Karpas-422 (cell line): ENCODE measurements at regions not wholly inside any gene's neighbourhood (a gene's known extent, or its start where the extent isn't known, plus 50 kb on each side); places are given as distances from the start of the nearest gene placed in this dataset.
"Not testable (repeated sequence)": the region's sequence is repeated elsewhere in the genome, so short reads cannot be mapped to it uniquely, and the experiment has no call there.

Source experiments
- DNase-seq: peaks from one replicate; pipeline ENCODE4 v3.0.0-alpha.2; 2015
- H2AFZ ChIP-seq: fragments of 200-600 bp; sonication (generic); 2 replicates; pipeline ENCODE4 v1.6.1; 2014; ENCODE audit warnings: antibody characterized with exemption, low read length, mixed read lengths
- H3K27ac ChIP-seq: fragments of 200-600 bp; sonication (generic); 2 replicates; pipeline ENCODE4 v1.5.1; 2014; ENCODE audit warnings: mild to moderate bottlenecking, low read length, moderate library complexity
- H3K27me3 ChIP-seq: fragments of 200-600 bp; sonication (generic); 2 replicates; pipeline ENCODE4 v1.6.1; 2014; ENCODE audit warnings: low read length, mixed read lengths
- H3K36me3 ChIP-seq: fragments of 200-600 bp; sonication (generic); 2 replicates; pipeline ENCODE4 v1.6.1; 2014; ENCODE audit warnings: low read length, mixed read lengths; ENCODE audit not compliant: insufficient read depth
- H3K4me1 ChIP-seq: fragments of 200-600 bp; sonication (generic); 2 replicates; pipeline ENCODE4 v1.6.1; 2014; ENCODE audit warnings: mild to moderate bottlenecking, low read length, mixed read lengths
- H3K4me2 ChIP-seq: fragments of 200-600 bp; sonication (generic); 2 replicates; pipeline ENCODE4 v1.6.1; 2014; ENCODE audit warnings: low read length, low read depth, mild to moderate bottlenecking; ENCODE audit not compliant: poor library complexity, severe bottlenecking
- H3K4me3 ChIP-seq: fragments of 200-600 bp; sonication (generic); 2 replicates; pipeline ENCODE4 v1.5.1; 2014; ENCODE audit warnings: mild to moderate bottlenecking, antibody characterized with exemption, low read length, mixed read lengths
- H3K79me2 ChIP-seq: fragments of 200-600 bp; sonication (generic); 2 replicates; pipeline ENCODE4 v1.6.1; 2014; ENCODE audit warnings: mild to moderate bottlenecking, low read length, mixed read lengths
- H3K9ac ChIP-seq: fragments of 200-600 bp; sonication (generic); 2 replicates; pipeline ENCODE4 v1.6.0; 2014; ENCODE audit warnings: low read length
- H3K9me2 ChIP-seq: fragments of 200-600 bp; sonication (generic), shearing (Covaris generic); replicated peaks from 2 replicates; pipeline ENCODE4 v1.6.0; 2014; ENCODE audit warnings: mild to moderate bottlenecking, low read length, moderate library complexity; ENCODE audit not compliant: insufficient read depth
- H3K9me3 ChIP-seq: fragments of 300-700, 200-600 bp; sonication (generic); 2 replicates; pipeline ENCODE4 v1.6.1; 2014; ENCODE audit warnings: low read length, mixed read lengths
- H4K20me1 ChIP-seq: fragments of 200-600 bp; sonication (generic); 2 replicates; pipeline ENCODE4 v1.6.1; 2014; ENCODE audit warnings: mild to moderate bottlenecking, antibody characterized with exemption, low read length, low read depth; ENCODE audit not compliant: insufficient read depth

DNA sequence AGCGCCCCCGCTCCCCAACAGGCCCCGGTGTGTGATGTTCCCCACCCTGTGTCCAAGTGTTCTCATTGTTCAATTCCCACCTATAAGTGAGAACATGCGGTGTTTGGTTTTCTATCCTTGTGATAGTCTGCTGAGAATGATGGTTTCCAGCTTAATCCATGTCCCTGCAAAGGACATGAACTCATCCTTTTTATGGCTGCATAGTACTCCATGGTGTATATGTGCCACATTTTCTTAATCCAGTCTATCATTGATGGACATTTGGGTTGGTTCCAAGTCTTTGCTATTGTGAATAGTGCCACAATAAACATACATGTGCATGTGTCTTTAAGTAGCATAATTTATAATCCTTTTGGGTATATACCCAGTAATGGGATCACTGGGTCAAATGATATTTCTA is 59.8 kb upstream of the ADPGK start:
- H3K4me2 ChIP-seq, H3K79me2 ChIP-seq: not testable (repeated sequence)

DNA sequence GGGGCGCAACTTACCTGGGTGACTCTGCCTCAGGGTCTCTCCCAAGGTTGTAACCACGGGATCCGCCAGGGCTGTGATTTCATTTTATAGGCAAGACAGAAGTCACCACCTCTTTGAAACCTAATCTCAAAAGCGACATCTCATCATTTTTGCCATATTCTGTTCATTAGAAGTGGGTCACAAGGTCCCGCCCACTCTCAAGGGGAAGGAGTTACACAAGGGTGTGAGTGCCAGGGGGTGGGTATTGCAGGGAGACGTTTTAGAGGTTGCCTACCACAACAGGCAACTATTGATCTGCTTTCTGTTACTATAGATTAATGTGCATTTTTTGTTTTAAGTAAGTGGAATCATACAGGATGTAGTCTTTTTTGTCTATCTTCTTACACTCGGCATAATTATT is 56.6 kb upstream of the ADPGK start:
- no peaks in the 10 kb centered on the region for H3K9me2 ChIP-seq
- H3K4me1 ChIP-seq, result no peaks in the 10 kb centered on the region
- H3K79me2 ChIP-seq, result no peaks in the 10 kb centered on the region
- no peaks in the 10 kb centered on the region for H3K36me3 ChIP-seq
- no peaks in the 10 kb centered on the region for H3K9me3 ChIP-seq
- H3K4me2 ChIP-seq, result no peak overlapping the region
- no peaks in the 10 kb centered on the region for H3K27me3 ChIP-seq
- no peak overlapping the region for H3K9ac ChIP-seq
- H3K4me3 ChIP-seq, result no peak overlapping the region
- H3K27ac ChIP-seq, result no peak overlapping the region
- no peak for DNase-seq
- H2AFZ ChIP-seq, result no peak overlapping the region
- no peaks in the 10 kb centered on the region for H4K20me1 ChIP-seq

More for the DNA sequence above, 59.8 kb upstream of the ADPGK start:
- H3K36me3 ChIP-seq, H3K27me3 ChIP-seq, H3K9ac ChIP-seq, H3K4me3 ChIP-seq, H3K27ac ChIP-seq, H2AFZ ChIP-seq, H3K9me2 ChIP-seq, H4K20me1 ChIP-seq, H3K9me3 ChIP-seq, DNase-seq: not testable (repeated sequence)
- H3K4me1 ChIP-seq, result peaks cover 10% of the 10 kb centered on the region

DNA sequence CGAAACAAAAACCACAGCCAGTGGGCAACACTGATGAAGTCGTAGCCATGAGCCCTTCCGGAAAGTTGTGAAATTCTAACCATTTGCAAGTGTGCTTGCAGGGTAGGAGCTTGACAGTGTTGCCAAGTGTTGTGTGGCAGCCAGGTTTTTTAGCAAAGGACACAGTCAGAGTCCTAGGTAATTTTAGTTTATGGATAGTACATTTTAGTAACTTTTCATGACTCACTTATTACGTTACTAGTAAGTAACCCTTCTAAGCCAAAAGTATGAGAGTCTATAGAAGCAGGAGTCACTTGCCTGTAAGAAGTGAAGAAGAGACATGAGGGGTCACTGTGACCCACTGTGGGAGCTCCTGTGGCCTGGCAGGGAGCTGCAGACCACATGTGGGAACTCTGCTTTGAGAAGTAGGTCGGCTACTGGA is 54.8 kb upstream of the ADPGK start:
- H3K9ac ChIP-seq, result no peak overlapping the region
- H4K20me1 ChIP-seq, result no peaks in the 10 kb centered on the region
- no peaks in the 10 kb centered on the region for H3K9me3 ChIP-seq
- H3K4me3 ChIP-seq, result no peak overlapping the region
- no peak for DNase-seq
- H3K4me2 ChIP-seq, result no peak overlapping the region
- no peak overlapping the region for H2AFZ ChIP-seq
- H3K27ac ChIP-seq, result no peak overlapping the region
- H3K36me3 ChIP-seq, result no peaks in the 10 kb centered on the region
- peaks cover under 1% of the 10 kb centered on the region; the same call in 1 of the 2 replicates for H3K4me1 ChIP-seq
- no peaks in the 10 kb centered on the region for H3K9me2 ChIP-seq
- no peaks in the 10 kb centered on the region for H3K79me2 ChIP-seq
- no peaks in the 10 kb centered on the region for H3K27me3 ChIP-seq

DNA sequence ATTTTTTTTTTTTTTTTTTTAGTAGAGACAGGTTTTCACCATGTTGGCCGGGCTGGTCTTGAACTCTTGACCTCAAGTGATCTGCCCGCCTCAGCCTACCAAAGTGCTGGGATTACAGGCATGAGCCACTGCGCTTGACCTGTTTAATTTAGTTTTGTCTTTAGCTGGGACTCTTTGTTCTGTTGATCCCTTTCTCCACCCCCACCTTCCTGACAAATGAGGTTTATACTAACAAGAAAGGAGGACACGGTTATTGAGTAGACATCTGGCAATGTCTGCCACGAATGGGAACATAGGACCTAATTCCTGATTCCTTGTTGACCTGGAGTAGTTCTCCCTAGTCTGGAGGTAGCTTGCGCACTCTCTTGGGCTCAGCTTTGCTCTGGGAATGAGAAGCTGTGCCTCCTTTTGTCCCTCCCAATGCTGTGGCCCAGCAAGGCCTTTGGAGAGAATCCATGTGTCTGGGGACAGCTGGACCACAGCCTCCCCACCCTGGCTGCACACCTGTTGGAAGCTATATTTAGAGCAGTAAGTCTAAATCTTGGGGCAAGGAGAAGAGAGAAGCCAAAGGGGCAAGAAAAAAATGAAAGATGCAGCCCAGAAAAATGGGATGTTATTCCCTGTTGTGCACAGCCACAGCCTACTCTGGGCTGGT is 53.2 kb upstream of the ADPGK start:
- H3K9me2 ChIP-seq, result no peaks in the 10 kb centered on the region
- no peak overlapping the region for H3K9ac ChIP-seq
- no peak overlapping the region for H3K27ac ChIP-seq
- no peak overlapping the region for H3K4me2 ChIP-seq
- no peak for DNase-seq
- H3K9me3 ChIP-seq, result no peaks in the 10 kb centered on the region
- no peaks in the 10 kb centered on the region for H3K79me2 ChIP-seq
- no peaks in the 10 kb centered on the region for H4K20me1 ChIP-seq
- no peaks in the 10 kb centered on the region for H3K27me3 ChIP-seq
- no peaks in the 10 kb centered on the region for H3K36me3 ChIP-seq
- H3K4me3 ChIP-seq, result no peak overlapping the region
- peaks cover 6% of the 10 kb centered on the region for H3K4me1 ChIP-seq
- no peak overlapping the region for H2AFZ ChIP-seq

DNA sequence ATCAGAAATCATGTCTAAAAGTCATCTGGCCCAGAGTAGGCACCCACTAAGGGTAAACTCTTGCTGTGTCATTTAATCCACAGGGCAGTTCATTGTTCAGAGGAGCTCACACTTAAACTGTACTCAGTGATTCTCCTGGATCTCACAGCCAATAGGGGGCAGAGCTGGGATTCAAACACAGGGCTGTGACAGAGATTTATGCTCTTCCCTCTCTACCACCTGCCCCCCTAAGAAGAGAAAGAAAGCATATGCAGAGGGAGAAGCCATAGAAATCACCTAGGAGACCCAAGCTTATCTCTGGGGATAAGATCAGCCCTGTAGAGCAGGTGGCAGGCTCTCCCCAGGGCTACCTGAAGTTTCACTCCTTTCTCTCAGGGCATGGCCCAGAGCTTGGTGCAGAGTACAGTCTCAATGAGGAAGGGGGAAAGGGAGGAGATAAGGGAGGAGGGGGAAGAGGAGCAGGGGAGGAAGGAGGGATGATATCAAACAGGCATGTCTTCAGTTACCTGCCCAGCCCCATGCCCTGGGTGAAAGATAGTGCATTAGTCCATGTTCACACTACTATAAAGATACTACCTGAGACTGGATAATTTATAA is 51.8 kb upstream of the ADPGK start:
- DNase-seq, result peak; percentile 61

DNA sequence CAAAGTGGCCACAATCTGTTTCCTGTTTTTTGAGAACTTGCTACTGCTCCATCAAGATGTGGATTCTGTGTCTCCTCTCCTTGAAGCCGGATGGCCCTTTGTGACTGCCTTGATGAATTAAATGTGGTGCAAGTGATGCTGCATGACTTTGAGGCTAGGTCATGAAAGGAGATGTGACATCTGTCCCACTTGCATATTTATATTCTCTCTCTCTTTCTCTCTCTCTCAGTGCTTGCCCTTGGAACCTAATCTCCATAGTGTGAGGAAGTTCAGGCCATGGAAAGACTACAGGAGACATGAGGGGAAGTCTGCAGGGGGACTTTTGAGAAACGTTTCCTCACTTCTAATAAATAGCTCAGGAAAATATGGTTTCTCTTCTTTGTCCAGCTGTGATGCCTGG is 50.0 kb upstream of the ADPGK start:
- Histone ChIP-seq H3K4me1 (peaks cover 6% of the 10 kb centered on the region), H3K9me3 (no peaks in the 10 kb centered on the region), H3K9ac (no peak overlapping the region), H3K27ac (no peak overlapping the region), H3K4me3 (no peak overlapping the region), H3K9me2 (no peaks in the 10 kb centered on the region), H3K36me3 (no peaks in the 10 kb centered on the region), H4K20me1 (no peaks in the 10 kb centered on the region), H3K79me2 (no peaks in the 10 kb centered on the region), H3K4me2 (no peak overlapping the region), H3K27me3 (no peaks in the 10 kb centered on the region), H2AFZ (no peak overlapping the region)
- no peak for DNase-seq

More for the DNA sequence above, 51.8 kb upstream of the ADPGK start:
- Histone ChIP-seq H3K9me2 (no peaks in the 10 kb centered on the region), H3K9ac (no peak overlapping the region), H3K27me3 (no peaks in the 10 kb centered on the region), H3K79me2 (no peaks in the 10 kb centered on the region), H3K36me3 (no peaks in the 10 kb centered on the region), H2AFZ (no peak overlapping the region), H3K9me3 (no peaks in the 10 kb centered on the region), H3K4me2 (no peak overlapping the region), H3K4me3 (no peak overlapping the region), H4K20me1 (no peaks in the 10 kb centered on the region), H3K4me1 (peaks cover 6% of the 10 kb centered on the region), H3K27ac (no peak overlapping the region)
